ENCODE measurements at regions not wholly inside any gene's neighbourhood (a gene's known extent, or its start where the extent isn't known, plus 50 kb on each side); places are given as distances from the start of the nearest gene placed in this dataset.
"Not testable (repeated sequence)": the region's sequence is repeated elsewhere in the genome, so short reads cannot be mapped to it uniquely, and the experiment has no call there.

DNA sequence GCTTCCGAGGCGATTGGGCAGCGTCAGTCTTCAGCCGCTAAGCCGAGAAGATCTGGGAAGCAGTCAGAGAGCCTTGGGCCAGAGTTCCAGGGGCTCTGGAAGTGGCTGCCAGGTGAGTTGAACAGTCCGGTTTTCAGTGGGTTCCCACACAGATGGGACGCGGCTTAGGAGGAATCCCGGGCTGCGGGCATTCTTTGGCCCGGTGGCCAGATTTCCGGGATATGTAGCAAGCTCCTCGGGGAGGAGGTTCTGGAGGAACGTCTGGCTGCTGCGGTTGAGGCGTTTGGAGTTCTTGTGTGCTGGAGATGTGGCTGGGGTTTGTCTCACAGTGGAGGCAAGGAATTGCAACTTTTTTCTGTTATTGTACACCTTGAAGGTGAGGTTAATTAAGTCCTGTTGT is 182.6 kb downstream of the CD83 start:
- H3K79me2 ChIP-seq (ENCODE audit: low read length); H3K4me2 ChIP-seq (ENCODE audit: low read depth, low read length); H3K4me3 ChIP-seq (ENCODE audit: low read length); H3F3A ChIP-seq (ENCODE audit: insufficient read depth, low read length); H3K27me3 ChIP-seq (replicated peaks; ENCODE audit: insufficient read depth, low read length); H3K9me3 ChIP-seq (replicated peaks; ENCODE audit: insufficient read depth, low read length); DNase-seq; H3K4me1 ChIP-seq (ENCODE audit: low read length); H3K9me2 ChIP-seq (replicated peaks; ENCODE audit: insufficient read depth, low read length); H3K9ac ChIP-seq (ENCODE audit: low read length); H4K20me1 ChIP-seq (ENCODE audit: insufficient read depth, low read length); H3K27ac ChIP-seq (ENCODE audit: low read length); H3K36me3 ChIP-seq (replicated peaks; ENCODE audit: insufficient read depth, low read length); H2AFZ ChIP-seq (ENCODE audit: low read length): not testable (repeated sequence)

DNA sequence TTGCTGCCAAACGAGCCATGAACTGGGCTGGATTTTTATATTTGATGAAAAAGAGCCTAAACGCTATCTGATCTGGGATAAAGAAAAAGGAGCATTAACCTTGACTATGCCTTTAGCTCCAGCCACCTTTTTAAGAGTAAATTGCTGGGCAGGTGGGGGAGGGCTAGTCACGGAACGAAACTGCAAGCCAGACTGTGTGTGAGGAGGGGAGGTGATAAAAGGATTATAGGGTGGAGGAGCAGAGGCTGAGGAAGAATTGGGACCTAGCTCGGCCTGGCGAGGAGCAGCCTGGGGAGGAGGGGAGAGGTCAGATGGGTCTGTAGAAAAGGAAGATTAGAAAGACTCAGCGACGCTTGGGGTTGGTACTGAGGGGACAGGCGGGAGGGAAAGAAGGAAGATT is 183.1 kb downstream of the CD83 start:
- not testable (repeated sequence) for H3K9ac ChIP-seq (ENCODE audit: low read length); H3K9me3 ChIP-seq (replicated peaks; ENCODE audit: insufficient read depth, low read length); H3K27ac ChIP-seq (ENCODE audit: low read length)

DNA sequence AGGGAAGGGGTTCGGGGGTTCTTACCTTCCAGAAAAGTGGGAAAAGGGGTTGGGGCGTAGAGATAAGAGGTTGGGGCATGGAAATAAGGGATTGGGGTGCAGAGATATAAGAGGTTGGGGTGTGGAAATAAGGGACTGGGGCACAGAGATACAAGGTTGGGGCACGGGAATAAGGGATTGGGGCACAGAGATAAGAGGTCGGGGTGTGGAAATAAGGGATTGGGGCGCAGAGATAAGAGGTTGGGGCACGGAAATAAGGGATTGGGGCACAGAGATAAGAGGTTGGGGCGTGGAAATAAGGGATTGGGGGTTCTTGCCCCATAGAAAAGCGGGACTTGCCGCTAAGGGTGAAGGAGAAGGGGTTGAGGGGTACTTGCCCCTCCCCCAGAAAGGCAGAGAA is 183.9 kb downstream of the CD83 start:
- not testable (repeated sequence) for H3K79me2 ChIP-seq (ENCODE audit: low read length); DNase-seq; H3K9me2 ChIP-seq (replicated peaks; ENCODE audit: insufficient read depth, low read length); H4K20me1 ChIP-seq (ENCODE audit: insufficient read depth, low read length); H3K9ac ChIP-seq (ENCODE audit: low read length); H3K27me3 ChIP-seq (replicated peaks; ENCODE audit: insufficient read depth, low read length); H2AFZ ChIP-seq (ENCODE audit: low read length); H3K36me3 ChIP-seq (replicated peaks; ENCODE audit: insufficient read depth, low read length); H3K4me1 ChIP-seq (ENCODE audit: low read length); H3K4me3 ChIP-seq (ENCODE audit: low read length); H3K4me2 ChIP-seq (ENCODE audit: low read depth, low read length); H3K9me3 ChIP-seq (replicated peaks; ENCODE audit: insufficient read depth, low read length); H3K27ac ChIP-seq (ENCODE audit: low read length); H3F3A ChIP-seq (ENCODE audit: insufficient read depth, low read length)

More for the DNA sequence above, 183.1 kb downstream of the CD83 start:
- not testable (repeated sequence) for H3K27me3 ChIP-seq (replicated peaks; ENCODE audit: insufficient read depth, low read length); H3F3A ChIP-seq (ENCODE audit: insufficient read depth, low read length); DNase-seq; H2AFZ ChIP-seq (ENCODE audit: low read length); H3K4me1 ChIP-seq (ENCODE audit: low read length); H3K36me3 ChIP-seq (replicated peaks; ENCODE audit: insufficient read depth, low read length); H3K79me2 ChIP-seq (ENCODE audit: low read length); H3K4me2 ChIP-seq (ENCODE audit: low read depth, low read length); H3K9me2 ChIP-seq (replicated peaks; ENCODE audit: insufficient read depth, low read length); H4K20me1 ChIP-seq (ENCODE audit: insufficient read depth, low read length); H3K4me3 ChIP-seq (ENCODE audit: low read length)

DNA sequence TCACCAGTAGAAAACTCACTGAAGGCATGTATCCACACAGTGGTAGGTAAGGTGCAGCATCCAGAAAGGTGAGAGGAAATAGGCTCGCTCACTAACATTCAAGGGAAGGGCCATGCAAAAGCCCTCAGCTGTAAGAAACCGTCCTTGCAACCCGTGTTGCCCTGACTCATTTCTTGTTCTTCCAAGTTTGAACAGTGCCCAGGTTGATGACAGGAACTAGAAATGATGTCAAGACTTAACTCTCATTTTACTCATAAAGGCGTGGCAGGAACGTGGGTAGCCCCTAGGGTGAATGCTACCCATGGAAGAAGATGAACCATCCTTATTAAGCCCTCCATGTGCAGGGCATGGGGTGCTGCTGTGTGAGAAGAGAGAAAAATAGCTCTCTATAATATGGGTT is 187.6 kb downstream of the CD83 start:
- no peaks in the 10 kb centered on the region for H4K20me1 ChIP-seq (ENCODE audit: insufficient read depth, low read length)
- H3K9ac ChIP-seq (ENCODE audit: low read length): no peak overlapping the region
- H3K27me3 ChIP-seq (replicated peaks; ENCODE audit: insufficient read depth, low read length): no peaks in the 10 kb centered on the region
- no peak overlapping the region for H2AFZ ChIP-seq (ENCODE audit: low read length)
- H3K4me3 ChIP-seq (ENCODE audit: low read length): no peak overlapping the region
- H3K9me3 ChIP-seq (replicated peaks; ENCODE audit: insufficient read depth, low read length): no peaks in the 10 kb centered on the region
- TF ChIP-seq EZH2phosphoT487 (IDR thresholded peaks at IDR 0.05; ENCODE audit: low read length) (no peak), EZH2 (optimal IDR thresholded peaks at IDR 0.05; ENCODE audit: low read depth, low read length) (no peak)
- TF ChIP-seq, protein P1, sequence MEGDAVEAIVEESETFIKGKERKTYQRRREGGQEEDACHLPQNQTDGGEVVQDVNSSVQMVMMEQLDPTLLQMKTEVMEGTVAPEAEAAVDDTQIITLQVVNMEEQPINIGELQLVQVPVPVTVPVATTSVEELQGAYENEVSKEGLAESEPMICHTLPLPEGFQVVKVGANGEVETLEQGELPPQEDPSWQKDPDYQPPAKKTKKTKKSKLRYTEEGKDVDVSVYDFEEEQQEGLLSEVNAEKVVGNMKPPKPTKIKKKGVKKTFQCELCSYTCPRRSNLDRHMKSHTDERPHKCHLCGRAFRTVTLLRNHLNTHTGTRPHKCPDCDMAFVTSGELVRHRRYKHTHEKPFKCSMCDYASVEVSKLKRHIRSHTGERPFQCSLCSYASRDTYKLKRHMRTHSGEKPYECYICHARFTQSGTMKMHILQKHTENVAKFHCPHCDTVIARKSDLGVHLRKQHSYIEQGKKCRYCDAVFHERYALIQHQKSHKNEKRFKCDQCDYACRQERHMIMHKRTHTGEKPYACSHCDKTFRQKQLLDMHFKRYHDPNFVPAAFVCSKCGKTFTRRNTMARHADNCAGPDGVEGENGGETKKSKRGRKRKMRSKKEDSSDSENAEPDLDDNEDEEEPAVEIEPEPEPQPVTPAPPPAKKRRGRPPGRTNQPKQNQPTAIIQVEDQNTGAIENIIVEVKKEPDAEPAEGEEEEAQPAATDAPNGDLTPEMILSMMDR (IDR thresholded peaks at IDR 0.05; ENCODE audit: low read length): no peak
- no peaks in the 10 kb centered on the region for H3K79me2 ChIP-seq (ENCODE audit: low read length)
- no peaks in the 10 kb centered on the region for H3K36me3 ChIP-seq (replicated peaks; ENCODE audit: insufficient read depth, low read length)
- no peaks in the 10 kb centered on the region for H3K4me1 ChIP-seq (ENCODE audit: low read length)
- no peak for DNase-seq
- no peaks in the 10 kb centered on the region for H3F3A ChIP-seq (ENCODE audit: insufficient read depth, low read length)
- H3K27ac ChIP-seq (ENCODE audit: low read length): no peak overlapping the region
- H3K9me2 ChIP-seq (replicated peaks; ENCODE audit: insufficient read depth, low read length): no peaks in the 10 kb centered on the region
- H3K4me2 ChIP-seq (ENCODE audit: low read depth, low read length): no peak overlapping the region

DNA sequence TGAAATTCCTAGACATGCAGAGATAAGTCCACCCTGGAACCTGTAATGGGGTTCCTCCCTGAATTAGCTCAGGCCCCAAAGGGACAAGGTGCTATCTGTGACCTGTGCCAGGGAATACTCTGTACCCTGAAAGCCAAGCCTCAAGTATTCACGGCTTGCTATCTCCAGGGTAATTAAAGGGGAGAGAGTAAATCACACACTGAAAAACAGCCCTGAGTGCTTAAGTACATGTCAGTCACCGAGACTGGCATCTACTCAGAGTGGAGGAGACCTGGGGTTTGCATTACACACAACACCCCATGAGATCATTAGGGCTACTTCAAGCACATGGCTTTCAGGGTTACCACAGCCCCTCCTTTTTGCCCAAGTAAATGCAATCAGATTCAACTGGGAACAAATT is 188.1 kb downstream of the CD83 start:
- Histone ChIP-seq H3K9me3 (replicated peaks; ENCODE audit: insufficient read depth, low read length) (no peaks in the 10 kb centered on the region), H3K4me3 (ENCODE audit: low read length) (no peak overlapping the region), H3K4me1 (ENCODE audit: low read length) (no peaks in the 10 kb centered on the region), H3K79me2 (ENCODE audit: low read length) (no peaks in the 10 kb centered on the region), H3K36me3 (replicated peaks; ENCODE audit: insufficient read depth, low read length) (no peaks in the 10 kb centered on the region), H3K4me2 (ENCODE audit: low read depth, low read length) (no peak overlapping the region), H2AFZ (ENCODE audit: low read length) (no peak overlapping the region), H3K27me3 (replicated peaks; ENCODE audit: insufficient read depth, low read length) (no peaks in the 10 kb centered on the region), H3F3A (ENCODE audit: insufficient read depth, low read length) (no peaks in the 10 kb centered on the region), H3K9me2 (replicated peaks; ENCODE audit: insufficient read depth, low read length) (no peaks in the 10 kb centered on the region), H4K20me1 (ENCODE audit: insufficient read depth, low read length) (no peaks in the 10 kb centered on the region), H3K27ac (ENCODE audit: low read length) (no peak overlapping the region), H3K9ac (ENCODE audit: low read length) (no peak overlapping the region)
- TF ChIP-seq EZH2 (optimal IDR thresholded peaks at IDR 0.05; ENCODE audit: low read depth, low read length) (no peak), EZH2phosphoT487 (IDR thresholded peaks at IDR 0.05; ENCODE audit: low read length) (no peak)
- TF ChIP-seq, protein P1 (IDR thresholded peaks at IDR 0.05; ENCODE audit: low read length): no peak
- DNase-seq: no peak

Measured in MM.1S (cell line).